A673 (cell line): ENCODE measurements at regions not wholly inside any gene's neighbourhood (a gene's known extent, or its start where the extent isn't known, plus 50 kb on each side); places are given as distances from the start of the nearest gene placed in this dataset.
"Not testable (repeated sequence)": the region's sequence is repeated elsewhere in the genome, so short reads cannot be mapped to it uniquely, and the experiment has no call there.

ENCODE experiments used
- EZH2 ChIP-seq: fragments of 200-600 bp; sonication (generic); IDR thresholded peaks from 2 replicates; pipeline ENCODE4 v1.6.1; 2017; ENCODE audit warnings: borderline replicate concordance, low read depth, mild to moderate bottlenecking, mixed read lengths, antibody characterized with exemption, low read length; ENCODE audit not compliant: poor library complexity, severe bottlenecking
- TF ChIP-seq, protein P1 (sequence below): fragments of 300-800, 200-600 bp; sonication (generic); conservative IDR thresholded peaks from 2 replicates; pipeline ENCODE4 v1.5.1; 2017; ENCODE audit warnings: low read depth, mild to moderate bottlenecking, antibody characterized with exemption, low read length, moderate library complexity, mixed read lengths

DNA sequence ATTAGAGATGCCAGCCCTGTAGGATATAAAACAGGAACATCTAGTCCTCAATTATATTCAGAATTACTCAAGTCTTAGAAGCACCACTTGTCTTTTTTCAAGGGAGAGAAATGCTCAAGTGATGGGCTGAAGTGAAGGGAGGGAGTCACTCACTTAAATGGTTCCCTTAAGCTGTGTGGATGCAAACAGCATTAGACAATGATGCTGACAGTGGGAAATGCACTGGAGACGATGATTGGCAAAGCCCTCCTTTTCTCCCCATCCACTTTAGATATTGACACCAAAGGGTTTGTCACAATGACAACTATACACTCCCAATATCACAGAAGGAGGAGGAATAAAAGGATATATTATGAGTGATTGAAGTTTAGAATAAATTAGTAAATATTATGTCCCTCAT is 491.4 kb upstream of the SMIM31 start:
- TF ChIP-seq, protein P1, sequence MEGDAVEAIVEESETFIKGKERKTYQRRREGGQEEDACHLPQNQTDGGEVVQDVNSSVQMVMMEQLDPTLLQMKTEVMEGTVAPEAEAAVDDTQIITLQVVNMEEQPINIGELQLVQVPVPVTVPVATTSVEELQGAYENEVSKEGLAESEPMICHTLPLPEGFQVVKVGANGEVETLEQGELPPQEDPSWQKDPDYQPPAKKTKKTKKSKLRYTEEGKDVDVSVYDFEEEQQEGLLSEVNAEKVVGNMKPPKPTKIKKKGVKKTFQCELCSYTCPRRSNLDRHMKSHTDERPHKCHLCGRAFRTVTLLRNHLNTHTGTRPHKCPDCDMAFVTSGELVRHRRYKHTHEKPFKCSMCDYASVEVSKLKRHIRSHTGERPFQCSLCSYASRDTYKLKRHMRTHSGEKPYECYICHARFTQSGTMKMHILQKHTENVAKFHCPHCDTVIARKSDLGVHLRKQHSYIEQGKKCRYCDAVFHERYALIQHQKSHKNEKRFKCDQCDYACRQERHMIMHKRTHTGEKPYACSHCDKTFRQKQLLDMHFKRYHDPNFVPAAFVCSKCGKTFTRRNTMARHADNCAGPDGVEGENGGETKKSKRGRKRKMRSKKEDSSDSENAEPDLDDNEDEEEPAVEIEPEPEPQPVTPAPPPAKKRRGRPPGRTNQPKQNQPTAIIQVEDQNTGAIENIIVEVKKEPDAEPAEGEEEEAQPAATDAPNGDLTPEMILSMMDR = not testable (repeated sequence)
- TF ChIP-seq EZH2 = not testable (repeated sequence)
